HEK293 (cell line): ENCODE measurements at regions not wholly inside any gene's neighbourhood (a gene's known extent, or its start where the extent isn't known, plus 50 kb on each side); places are given as distances from the start of the nearest gene placed in this dataset.

ENCODE experiments used
- CTCF ChIA-PET: fragments of 350-600 bp; formaldehyde crosslinking; extraction: SDS; loops from one replicate; lab custom pipeline; 2021; ENCODE audit warnings: antibody characterized with exemption; lab: Yijun Ruan, JAX
- POLR2A ChIA-PET: fragments of 300-600 bp; formaldehyde crosslinking; extraction: SDS; loops from one replicate; lab custom pipeline; 2020; ENCODE audit warnings: antibody characterized with exemption, inconsistent platforms; lab: Yijun Ruan, JAX
- H3K27ac ChIP-seq: fragments of 200-500 bp; sonication (Bioruptor generic); 2 replicates; pipeline ENCODE4 v1.5.1; 2014; ENCODE audit warnings: low read depth, low read length, control low read depth, inconsistent platforms; ENCODE audit errors: extremely low read depth
- H3K36me3 ChIP-seq, 2 experiments: fragments of 200-500 bp in 1 of 2; sonication (Bioruptor generic) in 1 of 2; 1 replicate in 1 of 2; 2 replicates in 1 of 2; pipeline ENCODE4 v1.5.1; 2014 to 2017; ENCODE audit warnings: inconsistent platforms in 2 of 2, low read length in 2 of 2; ENCODE audit not compliant: control insufficient read depth in 2 of 2, insufficient read depth in 1 of 2
- H3K4me1 ChIP-seq: fragments of 200-500 bp; sonication (Bioruptor generic); 2 replicates; pipeline ENCODE4 v1.5.1; 2014; ENCODE audit warnings: mild to moderate bottlenecking, low read length, inconsistent platforms; ENCODE audit not compliant: control insufficient read depth, insufficient read depth
- H3K4me3 ChIP-seq: 2 replicates; pipeline ENCODE4 v1.5.1; 2011; ENCODE audit warnings: low read depth, mild to moderate bottlenecking, control low read depth, low read length, moderate library complexity
- H3K9me3 ChIP-seq: fragments of 200-500 bp; sonication (Bioruptor generic); 2 replicates; pipeline ENCODE4 v1.5.1; 2014; ENCODE audit warnings: low read depth, low read length, inconsistent platforms; ENCODE audit not compliant: control insufficient read depth, insufficient read depth
- BCL6B ChIP-seq: fragments of 450-650 bp; formaldehyde crosslinking; IDR thresholded peaks from 2 replicates; pipeline ENCODE4 v1.5.1; 2017; ENCODE audit warnings: missing biosample characterization, missing genetic modification characterization
- EGR2 ChIP-seq: fragments of 450-650 bp; formaldehyde crosslinking; IDR thresholded peaks from 2 replicates; pipeline ENCODE4 v1.5.1; 2016; ENCODE audit warnings: low read depth, missing biosample characterization, missing genetic modification characterization
- GLI4 ChIP-seq: fragments of 450-650 bp; formaldehyde crosslinking; IDR thresholded peaks from 2 replicates; pipeline ENCODE4 v1.5.1; 2016; ENCODE audit warnings: missing biosample characterization, missing genetic modification characterization
- OVOL3 ChIP-seq: fragments of 450-650 bp; formaldehyde crosslinking; IDR thresholded peaks from 2 replicates; pipeline ENCODE4 v1.5.1; 2016; ENCODE audit warnings: missing biosample characterization, missing genetic modification characterization
- SCRT2 ChIP-seq: fragments of 450-650 bp; formaldehyde crosslinking; IDR thresholded peaks from 2 replicates; pipeline ENCODE4 v1.5.1; 2016; ENCODE audit warnings: missing biosample characterization, missing genetic modification characterization
- ZBTB44 ChIP-seq: fragments of 450-650 bp; IDR thresholded peaks from 2 replicates; pipeline ENCODE4 v1.5.1; 2018; ENCODE audit warnings: missing biosample characterization, mild to moderate bottlenecking, missing genetic modification characterization
- ZEB2 ChIP-seq: fragments of 450-650 bp; formaldehyde crosslinking; IDR thresholded peaks from 2 replicates; pipeline ENCODE4 v1.5.1; 2016; ENCODE audit warnings: missing biosample characterization, missing genetic modification characterization
- ZFP69B ChIP-seq: fragments of 450-650 bp; formaldehyde crosslinking; IDR thresholded peaks from 2 replicates; pipeline ENCODE4 v1.5.1; 2016; ENCODE audit warnings: missing biosample characterization, missing genetic modification characterization
- ZNF19 ChIP-seq: fragments of 450-650 bp; formaldehyde crosslinking; IDR thresholded peaks from 2 replicates; pipeline ENCODE4; 2016; ENCODE audit warnings: missing biosample characterization, missing genetic modification characterization, low read depth
- ZNF211 ChIP-seq: fragments of 450-650 bp; formaldehyde crosslinking; IDR thresholded peaks from 2 replicates; pipeline ENCODE4 v1.5.1; 2016; ENCODE audit warnings: low read depth, missing biosample characterization, missing genetic modification characterization
- ZNF24 ChIP-seq: fragments of 450-650 bp; formaldehyde crosslinking; IDR thresholded peaks from 2 replicates; pipeline ENCODE4 v1.5.1; 2016; ENCODE audit warnings: missing biosample characterization, missing genetic modification characterization
- ZNF354C ChIP-seq: fragments of 450-650 bp; formaldehyde crosslinking; IDR thresholded peaks from 2 replicates; pipeline ENCODE4 v1.5.1; 2016; ENCODE audit warnings: missing biosample characterization, missing genetic modification characterization, low read depth, borderline replicate concordance
- ZNF362 ChIP-seq: fragments of 450-650 bp; formaldehyde crosslinking; IDR thresholded peaks from 2 replicates; pipeline ENCODE4 v1.5.1; 2016; ENCODE audit warnings: missing biosample characterization, missing genetic modification characterization
- ZNF366 ChIP-seq: fragments of 450-650 bp; formaldehyde crosslinking; conservative IDR thresholded peaks from 2 replicates; pipeline ENCODE4 v1.5.1; 2016; ENCODE audit warnings: missing biosample characterization, missing genetic modification characterization
- ZNF391 ChIP-seq: fragments of 450-650 bp; formaldehyde crosslinking; IDR thresholded peaks from 2 replicates; pipeline ENCODE4 v1.5.1; 2016; ENCODE audit warnings: low read depth, missing biosample characterization, missing genetic modification characterization, borderline replicate concordance
- ZNF404 ChIP-seq: fragments of 450-650 bp; formaldehyde crosslinking; IDR thresholded peaks from 2 replicates; pipeline ENCODE4 v1.5.1; 2017; ENCODE audit warnings: missing biosample characterization, missing genetic modification characterization
- ZNF510 ChIP-seq: fragments of 450-650 bp; formaldehyde crosslinking; IDR thresholded peaks from 2 replicates; pipeline ENCODE4 v1.5.1; 2018; ENCODE audit warnings: mild to moderate bottlenecking, missing genetic modification characterization, missing biosample characterization; ENCODE audit not compliant: insufficient replicate concordance
- ZNF555 ChIP-seq: fragments of 450-650 bp; formaldehyde crosslinking; conservative IDR thresholded peaks from 2 replicates; pipeline ENCODE4 v1.5.1; 2017; ENCODE audit warnings: missing biosample characterization, mild to moderate bottlenecking, missing genetic modification characterization, inconsistent platforms
- ZNF560 ChIP-seq: fragments of 450-650 bp; formaldehyde crosslinking; IDR thresholded peaks from 2 replicates; pipeline ENCODE4 v1.5.1; 2017; ENCODE audit warnings: missing biosample characterization, missing genetic modification characterization, borderline replicate concordance
- ZNF596 ChIP-seq: fragments of 450-650 bp; IDR thresholded peaks from 2 replicates; pipeline ENCODE4 v1.5.0; 2018; ENCODE audit warnings: missing biosample characterization, mild to moderate bottlenecking, missing genetic modification characterization, moderate library complexity
- ZNF639 ChIP-seq: fragments of 450-650 bp; formaldehyde crosslinking; IDR thresholded peaks from 2 replicates; pipeline ENCODE4 v1.5.1; 2016; ENCODE audit warnings: missing biosample characterization, missing genetic modification characterization
- ZNF654 ChIP-seq: fragments of 450-650 bp; formaldehyde crosslinking; IDR thresholded peaks from 2 replicates; pipeline ENCODE4 v1.5.1; 2016; ENCODE audit warnings: low read depth, missing biosample characterization, missing genetic modification characterization
- ZNF837 ChIP-seq: fragments of 450-650 bp; formaldehyde crosslinking; IDR thresholded peaks from 2 replicates; pipeline ENCODE4 v1.5.1; 2016; ENCODE audit warnings: missing biosample characterization, missing genetic modification characterization
- ZSCAN30 ChIP-seq: fragments of 450-650 bp; IDR thresholded peaks from 2 replicates; pipeline ENCODE4 v1.5.1; 2018; ENCODE audit warnings: missing biosample characterization, mild to moderate bottlenecking, missing genetic modification characterization, moderate library complexity
- TF ChIP-seq, protein P1 (sequence below): fragments of 450-650 bp; formaldehyde crosslinking; IDR thresholded peaks from 2 replicates; pipeline ENCODE4 v1.5.1; 2016; ENCODE audit warnings: missing biosample characterization, missing genetic modification characterization

DNA sequence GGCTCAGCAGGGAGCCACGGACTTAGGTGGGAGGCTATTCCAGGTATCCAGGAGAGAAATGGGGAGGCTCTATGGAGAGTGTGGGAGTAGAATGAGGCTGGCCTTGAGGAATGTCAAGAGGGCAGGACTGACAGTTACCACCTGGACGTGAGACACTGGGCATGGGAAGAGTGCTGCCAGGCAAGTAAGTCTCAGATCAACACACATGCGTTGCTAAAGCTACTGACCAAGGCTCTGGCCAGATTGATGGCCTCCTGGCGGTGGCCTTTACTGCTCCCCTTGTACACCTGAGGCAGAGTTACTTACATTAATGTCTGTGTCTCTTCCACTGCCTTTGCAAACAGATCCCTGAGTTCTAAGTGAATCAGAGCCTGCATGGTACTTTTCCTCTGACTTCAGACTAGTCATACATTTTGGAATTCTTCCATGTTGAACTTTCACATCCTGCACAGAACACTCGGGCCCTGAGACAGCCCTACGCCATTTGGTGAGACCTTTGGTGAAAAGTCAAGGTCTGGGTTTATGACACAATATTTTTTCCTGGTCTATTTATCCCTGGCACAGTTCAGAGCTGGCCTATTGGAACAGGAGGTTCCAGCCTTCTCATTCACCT, 398.8 kb upstream of the TRIB2 start:
- CTCF ChIA-PET: interaction anchor here (0.6 to 1.2 kb wide), 3 partner anchors 13 to 170 kb away, joined by 3 read pairs; no protein-coding TSS in a partner anchor
- Histone ChIP-seq H3K36me3 (no peaks in the 10 kb centered on the region), H3K4me3 (no peak overlapping the region), H3K4me1 (peaks cover 38% of the 10 kb centered on the region)
- POLR2A ChIA-PET: interaction anchor here (0.6 to 2.0 kb wide), 3 partner anchors 13 to 399 kb away, joined by 3 to 12 read pairs (median 4); partner anchors contain the start of gene TRIB2
- no peak for TF ChIP-seq ZNF211 (tag by site-specific recombination)
- no peak for TF ChIP-seq GLI4 (tag by site-specific recombination)
- no peak for TF ChIP-seq ZSCAN30 (tag by site-specific recombination)
- TF ChIP-seq, protein P1, sequence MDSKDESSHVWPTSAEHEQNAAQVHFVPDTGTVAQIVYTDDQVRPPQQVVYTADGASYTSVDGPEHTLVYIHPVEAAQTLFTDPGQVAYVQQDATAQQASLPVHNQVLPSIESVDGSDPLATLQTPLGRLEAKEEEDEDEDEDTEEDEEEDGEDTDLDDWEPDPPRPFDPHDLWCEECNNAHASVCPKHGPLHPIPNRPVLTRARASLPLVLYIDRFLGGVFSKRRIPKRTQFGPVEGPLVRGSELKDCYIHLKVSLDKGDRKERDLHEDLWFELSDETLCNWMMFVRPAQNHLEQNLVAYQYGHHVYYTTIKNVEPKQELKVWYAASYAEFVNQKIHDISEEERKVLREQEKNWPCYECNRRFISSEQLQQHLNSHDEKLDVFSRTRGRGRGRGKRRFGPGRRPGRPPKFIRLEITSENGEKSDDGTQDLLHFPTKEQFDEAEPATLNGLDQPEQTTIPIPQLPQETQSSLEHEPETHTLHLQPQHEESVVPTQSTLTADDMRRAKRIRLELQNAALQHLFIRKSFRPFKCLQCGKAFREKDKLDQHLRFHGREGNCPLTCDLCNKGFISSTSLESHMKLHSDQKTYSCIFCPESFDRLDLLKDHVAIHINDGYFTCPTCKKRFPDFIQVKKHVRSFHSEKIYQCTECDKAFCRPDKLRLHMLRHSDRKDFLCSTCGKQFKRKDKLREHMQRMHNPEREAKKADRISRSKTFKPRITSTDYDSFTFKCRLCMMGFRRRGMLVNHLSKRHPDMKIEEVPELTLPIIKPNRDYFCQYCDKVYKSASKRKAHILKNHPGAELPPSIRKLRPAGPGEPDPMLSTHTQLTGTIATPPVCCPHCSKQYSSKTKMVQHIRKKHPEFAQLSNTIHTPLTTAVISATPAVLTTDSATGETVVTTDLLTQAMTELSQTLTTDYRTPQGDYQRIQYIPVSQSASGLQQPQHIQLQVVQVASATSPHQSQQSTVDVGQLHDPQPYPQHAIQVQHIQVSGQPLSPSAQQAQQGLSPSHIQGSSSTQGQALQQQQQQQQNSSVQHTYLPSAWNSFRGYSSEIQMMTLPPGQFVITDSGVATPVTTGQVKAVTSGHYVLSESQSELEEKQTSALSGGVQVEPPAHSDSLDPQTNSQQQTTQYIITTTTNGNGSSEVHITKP (tag by site-specific recombination): no peak
- TF ChIP-seq ZNF510 (tag by site-specific recombination): no peak
- no peak for TF ChIP-seq ZNF555 (tag by site-specific recombination)
- no peak for TF ChIP-seq ZNF654 (tag by site-specific recombination)
- no peak for TF ChIP-seq ZBTB44 (tag by site-specific recombination)
- TF ChIP-seq EGR2 (tag by site-specific recombination): no peak
- no peak for TF ChIP-seq OVOL3 (tag by site-specific recombination)
- no peak for TF ChIP-seq ZNF366 (tag by site-specific recombination)
- TF ChIP-seq ZNF596: no peak
- TF ChIP-seq ZNF19 (tag by site-specific recombination): no peak
- TF ChIP-seq ZNF837 (tag by site-specific recombination): no peak
- no peak for TF ChIP-seq ZNF560 (tag by site-specific recombination)
- TF ChIP-seq ZNF404 (tag by site-specific recombination): no peak
- no peak for TF ChIP-seq ZNF24 (tag by site-specific recombination)
- TF ChIP-seq ZEB2: no peak
- TF ChIP-seq, all 188 proteins: peak for 0
- Histone ChIP-seq H3K9me3 (no peaks in the 10 kb centered on the region), H3K27ac (peak overlapping the region; percentile 82)

DNA sequence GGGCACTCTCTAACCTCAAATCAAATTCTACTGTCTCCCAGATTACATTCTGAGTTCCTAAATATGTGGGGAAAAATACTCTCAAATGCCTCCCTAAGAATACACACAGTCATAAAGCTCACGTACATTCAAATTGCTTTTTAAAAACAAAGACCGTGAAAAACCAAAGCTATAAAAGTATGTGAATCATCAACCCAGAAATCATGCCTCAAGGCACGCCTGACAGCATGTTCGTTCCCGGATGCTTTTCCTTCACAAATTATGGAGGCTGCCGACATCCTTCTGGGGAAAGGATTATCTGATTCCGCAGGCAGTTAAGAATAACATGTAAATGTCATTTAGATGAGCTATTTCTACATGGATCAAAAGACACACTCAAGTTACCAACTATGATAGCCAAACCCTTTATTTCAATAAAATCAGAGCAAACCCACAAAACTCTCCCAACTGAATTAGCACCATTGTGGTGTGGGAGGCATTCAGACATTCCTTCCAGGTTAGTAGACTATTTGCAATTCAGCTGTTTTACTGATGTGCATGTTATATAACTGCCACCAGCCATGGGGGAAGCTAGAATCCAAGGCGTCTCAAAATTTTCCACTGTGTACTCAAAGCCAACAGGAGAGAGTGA, 398.2 kb upstream of the TRIB2 start:
- ChIA-PET CTCF (interaction anchor here (0.7 to 1.2 kb wide), 3 partner anchors 14 to 228 kb away, joined by 3 read pairs; no protein-coding TSS in a partner anchor), POLR2A (interaction anchor here (0.6 to 2.0 kb wide), 3 partner anchors 14 to 399 kb away, joined by 3 to 12 read pairs (median 4); partner anchors contain the start of gene TRIB2)
- Histone ChIP-seq H3K36me3 (no peaks in the 10 kb centered on the region), H3K9me3 (no peaks in the 10 kb centered on the region), H3K4me1 (peaks cover 33% of the 10 kb centered on the region), H3K27ac (peak overlapping the region; percentile 82), H3K4me3 (no peak overlapping the region)
- TF ChIP-seq SCRT2 (tag by site-specific recombination): no peak
- 0 out of 2 replicates have a peak, but pooled peaks have one; percentile 36 for TF ChIP-seq ZNF362
- 0 out of 2 replicates have a peak, but pooled peaks have one; percentile 15 for TF ChIP-seq ZFP69B
- TF ChIP-seq ZNF639 (tag by site-specific recombination): peak; percentile 77
- TF ChIP-seq ZNF354C (tag by site-specific recombination): no peak
- TF ChIP-seq ZNF391 (tag by site-specific recombination): no peak
- no peak for TF ChIP-seq BCL6B (tag by site-specific recombination)
